ENCODE measurements at regions not wholly inside any gene's neighbourhood (a gene's known extent, or its start where the extent isn't known, plus 50 kb on each side); places are given as distances from the start of the nearest gene placed in this dataset.

GRCh38 chr6:87976616-87977015 lies 71.0 kb upstream of the SPACA1 start:
- no peak for ATAC-seq (ENCODE audit: insufficient number of reproducible peaks, low FRiP score, low read depth)
- no peak overlapping the region for H3K4me3 ChIP-seq
- H3K27ac ChIP-seq = no peak overlapping the region
- DNase-seq (ENCODE audit: low spot score) = no peak
- H3K36me3 ChIP-seq = no peaks in the 10 kb centered on the region
- no peaks in the 10 kb centered on the region for H3K27me3 ChIP-seq (replicated peaks; ENCODE audit: insufficient read depth)
- H3K4me1 ChIP-seq (ENCODE audit: control insufficient read depth in 1 of 2, low read depth in 2 of 2) = no peaks in the 10 kb centered on the region
- no peak for TF ChIP-seq CTCF (IDR thresholded peaks at IDR 0.05)
- H3K9me3 ChIP-seq = no peaks in the 10 kb centered on the region

GRCh38 chr6:87975561-87975960 lies 72.1 kb upstream of the SPACA1 start:
- Histone ChIP-seq H3K4me3 (no peak overlapping the region), H3K4me1 (ENCODE audit: control insufficient read depth in 1 of 2, low read depth in 2 of 2) (no peaks in the 10 kb centered on the region), H3K9me3 (no peaks in the 10 kb centered on the region), H3K36me3 (no peaks in the 10 kb centered on the region), H3K27ac (no peak overlapping the region), H3K27me3 (replicated peaks; ENCODE audit: insufficient read depth) (no peaks in the 10 kb centered on the region)
- ATAC-seq (ENCODE audit: insufficient number of reproducible peaks, low FRiP score, low read depth) = no peak
- no peak for TF ChIP-seq CTCF (IDR thresholded peaks at IDR 0.05)
- no peak for DNase-seq (ENCODE audit: low spot score)

GRCh38 chr6:87972279-87972678 lies 75.4 kb upstream of the SPACA1 start:
- DNase-seq (ENCODE audit: low spot score) = no peak
- no peak for TF ChIP-seq CTCF (IDR thresholded peaks at IDR 0.05)
- Histone ChIP-seq H3K4me1 (ENCODE audit: control insufficient read depth in 1 of 2, low read depth in 2 of 2) (peaks cover 3 to 12% of the 10 kb centered on the region in 2 donors), H3K9me3 (no peaks in the 10 kb centered on the region), H3K27me3 (replicated peaks; ENCODE audit: insufficient read depth) (no peaks in the 10 kb centered on the region), H3K4me3 (no peak overlapping the region), H3K27ac (no peak overlapping the region), H3K36me3 (no peaks in the 10 kb centered on the region)
- no peak for ATAC-seq (ENCODE audit: insufficient number of reproducible peaks, low FRiP score, low read depth)

- TF ChIP-seq CTCF (IDR thresholded peaks at IDR 0.05) = no peak
Measured at GRCh38 chr6:87971605-87972262, 75.9 kb upstream of the SPACA1 start.

GRCh38 chr6:87968435-87969278 lies 79.0 kb upstream of the SPACA1 start:
- ATAC-seq (ENCODE audit: insufficient number of reproducible peaks, low FRiP score, low read depth) (no peak), DNase-seq (ENCODE audit: low spot score) (no peak)
- H3K4me3 ChIP-seq = peak overlapping the region; percentile 57
- H3K27ac ChIP-seq = no peak overlapping the region
- H3K36me3 ChIP-seq = no peaks in the 10 kb centered on the region
- H3K9me3 ChIP-seq = no peaks in the 10 kb centered on the region
- H3K27me3 ChIP-seq (replicated peaks; ENCODE audit: insufficient read depth) = no peaks in the 10 kb centered on the region
- no peak for TF ChIP-seq CTCF (IDR thresholded peaks at IDR 0.05)
- peaks cover 3 to 12% of the 10 kb centered on the region in 2 donors for H3K4me1 ChIP-seq (ENCODE audit: control insufficient read depth in 1 of 2, low read depth in 2 of 2)

More at GRCh38 chr6:87971605-87972262, 75.9 kb upstream of the SPACA1 start:
- no peak overlapping the region for H3K4me3 ChIP-seq
- ATAC-seq (ENCODE audit: insufficient number of reproducible peaks, low FRiP score, low read depth) (no peak), DNase-seq (ENCODE audit: low spot score) (no peak)
- no peak overlapping the region for H3K27ac ChIP-seq
- H3K9me3 ChIP-seq = no peaks in the 10 kb centered on the region
- H3K27me3 ChIP-seq (replicated peaks; ENCODE audit: insufficient read depth) = no peaks in the 10 kb centered on the region
- H3K4me1 ChIP-seq (ENCODE audit: control insufficient read depth in 1 of 2, low read depth in 2 of 2) = peaks cover 3 to 12% of the 10 kb centered on the region in 2 donors
- H3K36me3 ChIP-seq = no peaks in the 10 kb centered on the region
